GM20431 (cell line): ENCODE measurements at regions not wholly inside any gene's neighbourhood (a gene's known extent, or its start where the extent isn't known, plus 50 kb on each side); places are given as distances from the start of the nearest gene placed in this dataset.
"Not testable (repeated sequence)": the region's sequence is repeated elsewhere in the genome, so short reads cannot be mapped to it uniquely, and the experiment has no call there.

Experiments
- in situ Hi-C: fragments of 300-500 bp; cut with MseI, MboI; formaldehyde crosslinking; loops from one replicate; pipeline ENCODE4 v1.15.0; 2020; ENCODE audit warnings: low sequenced_read_pairs; ENCODE audit not compliant: unreplicated experiment

DNA sequence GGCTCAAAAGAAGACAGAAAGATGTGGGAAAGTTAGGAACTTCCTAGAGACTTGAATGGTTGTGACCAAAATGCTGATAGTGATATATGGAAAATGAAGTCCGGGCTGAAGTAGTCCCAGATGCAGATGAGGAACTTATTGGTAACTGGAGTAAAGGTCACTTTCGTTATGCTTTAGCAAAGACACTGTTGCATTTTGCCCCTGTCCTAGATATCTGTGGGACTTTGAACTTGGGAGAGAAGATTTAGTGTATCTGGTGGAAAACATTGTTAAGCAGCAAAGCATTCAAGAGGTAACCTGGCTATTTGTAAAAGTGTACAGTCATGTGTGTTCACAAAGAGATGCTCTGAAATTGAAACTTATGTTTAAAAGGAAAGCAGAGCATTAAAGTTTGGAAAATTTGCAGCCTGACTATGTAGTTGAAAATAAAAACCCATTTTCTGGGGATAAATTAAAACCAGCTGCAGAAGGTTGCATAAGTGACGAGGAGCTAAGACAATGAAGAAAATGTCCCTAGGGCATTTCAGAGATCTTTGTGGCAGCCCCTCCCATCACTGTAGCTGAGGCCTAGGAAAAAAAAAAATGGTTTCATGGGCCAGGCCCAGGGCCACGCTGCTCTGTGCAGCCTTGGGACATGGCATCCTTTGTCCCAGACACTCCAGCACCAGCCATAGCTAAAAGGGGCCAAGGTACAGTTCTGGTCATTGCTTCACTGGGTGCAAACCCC lies 1692.2 kb downstream of the HACE1 start:
- in situ Hi-C loops: no loop called here

DNA sequence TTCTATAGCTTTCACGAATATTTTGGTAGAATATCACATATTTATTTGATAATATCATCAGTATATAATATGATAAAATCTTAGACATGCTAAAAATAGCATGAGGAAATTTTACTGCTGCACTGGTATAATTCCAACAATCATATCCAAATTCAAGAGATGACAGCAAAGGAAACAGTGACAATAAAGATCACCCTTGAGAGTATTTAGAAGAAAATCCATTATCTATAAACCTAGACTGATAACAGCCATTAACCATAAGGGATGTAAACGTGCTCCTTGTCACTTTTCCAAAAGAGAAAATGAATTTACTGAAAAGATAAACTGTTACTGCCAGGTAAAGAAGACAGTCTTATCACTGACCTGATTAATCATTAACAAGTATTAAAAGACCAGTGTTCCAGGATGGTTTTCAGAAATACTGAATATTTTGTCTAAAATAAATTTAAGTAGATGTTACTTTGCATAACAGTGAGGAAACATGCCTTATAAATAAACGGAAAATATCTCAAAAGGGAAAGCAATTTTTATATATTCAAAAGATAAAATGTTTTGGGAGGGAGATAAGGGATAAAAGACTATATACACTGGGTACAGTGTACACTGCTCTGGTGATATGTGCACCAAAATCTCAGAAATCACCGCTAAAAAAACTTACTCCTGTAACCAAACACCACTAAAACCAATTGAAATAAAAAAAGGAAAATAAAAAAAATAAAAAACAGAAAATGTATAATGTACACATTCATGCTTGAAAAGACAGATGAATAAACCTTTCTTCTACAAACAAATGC lies 1704.7 kb downstream of the HACE1 start:
- in situ Hi-C loops: no loop called here

GRCh38 chr6:103153016-103153415 lies 1706.7 kb downstream of the HACE1 start:
- in situ Hi-C loops: no loop called here

GRCh38 chr6:103142902-103143301 lies 1716.8 kb downstream of the HACE1 start:
- in situ Hi-C loops: no loop called here

- in situ Hi-C loops: no loop called here
These were observed 1719.3 kb downstream of the HACE1 start for GRCh38 chr6:103140308-103141027.

DNA sequence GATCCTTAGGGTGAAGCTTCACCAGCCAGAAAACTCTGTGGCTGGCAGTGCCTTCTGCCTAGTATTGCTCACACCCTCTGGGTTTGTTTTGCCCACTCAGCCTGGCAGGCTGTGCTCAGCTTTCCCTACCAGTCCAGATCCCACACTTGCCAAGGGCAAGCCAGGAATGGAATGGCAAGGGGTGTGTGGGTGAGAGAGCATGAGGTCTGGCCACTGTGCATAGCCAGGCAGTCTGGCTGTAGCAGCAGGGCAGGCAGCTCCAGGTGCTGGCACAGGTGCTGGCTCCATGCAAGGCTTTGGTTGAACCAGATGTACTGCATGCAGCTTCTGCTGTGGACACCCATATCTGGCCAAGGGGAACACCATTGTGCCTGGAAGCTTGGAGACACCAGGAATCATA lies 1720.3 kb downstream of the HACE1 start:
- in situ Hi-C loops: no loop called here

- in situ Hi-C loops: loop anchor here (25.0 kb wide), 1 partner anchor 262 kb away; no protein-coding TSS in a partner anchor
These were observed 1731.0 kb downstream of the GRIK2 start for GRCh38 chr6:103124471-103124870.

- in situ Hi-C loops: loop anchor here (25.0 kb wide), 1 partner anchor 261 kb away; no protein-coding TSS in a partner anchor
These were observed 1729.5 kb downstream of the GRIK2 start for GRCh38 chr6:103122766-103123601.

DNA sequence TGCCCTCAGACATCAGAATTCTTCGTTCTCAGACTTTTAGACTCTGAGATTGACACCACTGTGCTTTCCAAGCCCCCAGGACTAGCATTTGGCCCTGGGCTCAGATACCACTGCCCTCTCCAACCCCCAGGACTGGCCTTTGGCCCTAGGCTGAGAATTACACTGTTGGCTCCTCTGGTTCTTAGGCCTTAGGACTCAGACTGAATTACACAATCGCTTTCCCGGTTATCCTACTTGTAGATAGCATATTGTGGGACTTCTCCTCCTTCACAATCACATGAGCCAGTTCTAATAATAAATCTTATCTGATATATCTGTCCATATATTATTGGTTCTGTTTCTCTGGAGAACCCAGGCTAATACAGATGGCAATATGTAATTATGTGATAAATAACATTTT lies 1725.5 kb downstream of the GRIK2 start:
- in situ Hi-C loops: loop anchor here (25.0 kb wide), 1 partner anchor 257 kb away; no protein-coding TSS in a partner anchor

DNA sequence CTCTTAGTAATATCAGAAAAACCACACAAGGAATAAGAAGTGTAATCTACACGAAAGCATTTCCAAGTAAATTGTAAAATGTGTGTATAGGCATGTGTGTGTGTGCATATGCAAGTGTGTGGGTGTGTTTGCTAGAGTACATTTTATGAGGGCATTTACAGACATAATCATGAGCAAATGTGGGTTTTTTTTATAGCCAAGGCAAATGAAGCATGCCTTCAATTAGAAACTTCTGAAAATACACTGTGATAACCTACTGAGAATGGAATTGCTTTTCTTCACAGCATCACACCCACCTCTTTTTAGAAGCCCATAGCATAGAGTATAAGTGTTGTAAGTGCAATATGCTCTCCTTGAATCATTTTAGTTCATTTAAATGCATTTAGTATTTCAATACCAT lies 1721.1 kb downstream of the GRIK2 start:
- in situ Hi-C loops: loop anchor here (25.0 kb wide), 1 partner anchor 252 kb away; no protein-coding TSS in a partner anchor

- in situ Hi-C loops: loop anchor here (25.0 kb wide), 1 partner anchor 251 kb away; no protein-coding TSS in a partner anchor
These were observed 1719.9 kb downstream of the GRIK2 start for GRCh38 chr6:103113416-103113815.

DNA sequence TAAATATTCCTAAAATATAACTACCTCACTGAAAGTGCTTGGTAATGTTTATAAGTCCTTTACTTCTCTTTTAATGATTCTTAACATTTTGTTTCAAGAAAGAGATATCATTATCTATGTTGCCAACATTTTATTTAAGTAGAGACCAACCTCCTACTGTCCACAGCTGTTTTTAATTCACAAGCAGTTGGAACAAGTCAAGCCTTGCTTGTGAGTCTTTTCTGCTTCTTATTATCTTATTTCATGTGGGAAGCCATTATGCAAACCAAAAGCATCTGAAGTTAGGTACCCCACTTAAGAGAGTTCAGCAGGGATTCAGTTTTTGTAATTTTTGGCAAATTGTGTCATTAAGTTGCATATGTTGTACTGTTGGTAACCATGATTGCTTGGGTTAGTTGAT lies 1714.5 kb downstream of the GRIK2 start:
- in situ Hi-C loops: loop anchor here (25.0 kb wide), 1 partner anchor 246 kb away; no protein-coding TSS in a partner anchor

GRCh38 chr6:103105686-103106085 lies 1712.2 kb downstream of the GRIK2 start:
- in situ Hi-C loops: loop anchor here (25.0 kb wide), 1 partner anchor 243 kb away; no protein-coding TSS in a partner anchor

DNA sequence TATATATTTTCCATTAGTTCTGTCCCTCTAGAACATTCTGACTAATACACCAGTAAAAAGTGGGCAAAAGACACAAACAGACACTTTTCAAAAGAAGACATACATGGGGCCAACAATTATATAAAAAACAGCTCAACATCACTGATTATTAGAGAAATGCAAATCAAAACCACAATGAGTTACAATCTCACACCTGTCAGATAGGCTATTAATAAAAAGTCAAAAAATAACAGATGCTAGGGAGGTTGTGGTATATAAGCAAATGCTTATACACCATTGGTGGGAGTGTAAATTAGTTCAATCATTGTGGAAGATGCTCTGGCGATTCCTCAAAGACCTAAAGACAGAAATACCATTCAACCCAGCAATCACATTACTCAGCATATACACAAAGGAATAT lies 1707.8 kb downstream of the GRIK2 start:
- in situ Hi-C loops: loop anchor here (25.0 kb wide), 1 partner anchor 239 kb away; no protein-coding TSS in a partner anchor

- in situ Hi-C loops: not testable (repeated sequence)
These were observed 1698.9 kb downstream of the GRIK2 start for GRCh38 chr6:103092414-103092813.

- in situ Hi-C loops: no loop called here
These were observed 1692.3 kb downstream of the GRIK2 start for GRCh38 chr6:103085801-103086200.

- in situ Hi-C loops: no loop called here
These were observed 1688.5 kb downstream of the GRIK2 start for GRCh38 chr6:103081876-103082630.

DNA sequence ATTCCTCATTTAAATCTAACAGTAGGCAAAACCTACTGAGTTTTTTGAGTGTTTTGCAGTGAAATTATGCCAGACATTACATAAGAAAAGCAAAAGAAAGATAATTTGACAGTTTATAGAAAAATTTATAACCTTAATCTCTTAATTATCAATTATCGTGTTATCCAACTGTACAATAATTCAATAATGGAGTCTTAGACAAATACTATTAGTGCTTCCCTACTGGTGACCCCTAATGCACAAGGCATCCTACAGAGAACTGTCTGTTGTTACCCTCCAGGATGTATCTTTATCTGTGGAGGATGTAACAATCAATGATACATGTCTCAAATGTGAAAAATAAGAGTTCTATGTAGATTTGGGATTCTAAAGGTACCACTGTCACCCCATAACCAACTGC lies 1687.6 kb downstream of the GRIK2 start:
- in situ Hi-C loops: no loop called here

DNA sequence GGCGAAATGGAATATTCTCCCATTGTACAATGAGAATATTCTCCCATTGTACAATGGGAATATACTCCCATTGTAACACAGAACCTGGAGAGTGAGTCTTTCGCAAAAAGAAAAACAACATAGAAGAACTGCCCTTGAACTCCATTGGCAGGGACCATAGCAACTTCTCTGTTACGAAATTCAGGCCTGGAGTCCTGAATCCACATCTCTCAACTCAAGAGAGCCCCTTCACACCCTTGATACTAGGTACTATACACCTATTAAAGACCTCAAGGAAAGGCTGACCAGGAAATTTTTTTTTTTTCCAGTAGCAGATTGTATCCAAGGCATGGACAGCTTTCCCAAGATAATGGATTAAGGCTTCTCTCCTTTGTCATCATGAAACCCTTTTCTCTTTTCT lies 1687.0 kb downstream of the GRIK2 start:
- in situ Hi-C loops: no loop called here
